ENCODE measurements at regions not wholly inside any gene's neighbourhood (a gene's known extent, or its start where the extent isn't known, plus 50 kb on each side); places are given as distances from the start of the nearest gene placed in this dataset.

DNA sequence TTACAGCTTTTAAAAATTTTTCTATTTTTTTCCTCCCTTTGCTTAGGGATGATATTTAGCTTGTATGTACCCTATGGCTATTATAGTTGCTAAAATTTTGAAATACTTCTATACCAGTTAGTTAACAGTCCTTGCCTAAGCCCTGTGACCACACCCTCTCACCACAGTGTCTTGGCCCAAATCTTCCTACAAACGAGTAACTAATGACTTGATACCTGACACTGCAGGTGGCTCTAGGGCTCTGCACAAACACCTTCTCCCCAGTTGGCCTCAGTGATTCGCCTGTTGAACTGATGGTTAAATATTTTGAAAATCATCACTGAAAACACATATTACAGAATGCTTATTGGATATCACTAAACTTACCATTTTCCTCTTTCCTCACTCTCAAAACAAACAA, 449.6 kb upstream of the CHD1 start:
- 48% methylated on average over 2 of the region's 2 CpGs; no CpG with 5 or more reads in 1 of the 2 experiments for WGBS, 2 experiments (ENCODE audit: insufficient coverage in 1 of 2, insufficient read length in 1 of 2)
- Mint-ChIP-seq H3K9me3 (peaks cover 17% of the 10 kb centered on the region), H3K36me3 (ENCODE audit: low read depth) (peaks cover 3% of the 10 kb centered on the region), H3K27me3 (ENCODE audit: insufficient read depth) (no peaks in the 10 kb centered on the region), H3K4me1 (no peaks in the 10 kb centered on the region), H3K4me3 (no peak overlapping the region), H3K27ac (no peak overlapping the region)
- H3K9ac ChIP-seq (ENCODE audit: extremely low read depth, low read length, poor library complexity, severe bottlenecking), result no peak overlapping the region
- no peaks in the 10 kb centered on the region for H3K36me3 ChIP-seq (ENCODE audit: control insufficient read depth, insufficient read depth, low read length)
- H3K9me3 ChIP-seq (ENCODE audit: control insufficient read depth, low read length), result peaks cover 15% of the 10 kb centered on the region
- no peak overlapping the region for H3K27ac ChIP-seq (ENCODE audit: low read depth, low read length)
- no peak overlapping the region for H3K4me3 ChIP-seq (ENCODE audit: low read length)
- H3K4me1 ChIP-seq (ENCODE audit: control insufficient read depth, insufficient read depth, low read length), result peaks cover 11% of the 10 kb centered on the region
- TF ChIP-seq, protein P1, sequence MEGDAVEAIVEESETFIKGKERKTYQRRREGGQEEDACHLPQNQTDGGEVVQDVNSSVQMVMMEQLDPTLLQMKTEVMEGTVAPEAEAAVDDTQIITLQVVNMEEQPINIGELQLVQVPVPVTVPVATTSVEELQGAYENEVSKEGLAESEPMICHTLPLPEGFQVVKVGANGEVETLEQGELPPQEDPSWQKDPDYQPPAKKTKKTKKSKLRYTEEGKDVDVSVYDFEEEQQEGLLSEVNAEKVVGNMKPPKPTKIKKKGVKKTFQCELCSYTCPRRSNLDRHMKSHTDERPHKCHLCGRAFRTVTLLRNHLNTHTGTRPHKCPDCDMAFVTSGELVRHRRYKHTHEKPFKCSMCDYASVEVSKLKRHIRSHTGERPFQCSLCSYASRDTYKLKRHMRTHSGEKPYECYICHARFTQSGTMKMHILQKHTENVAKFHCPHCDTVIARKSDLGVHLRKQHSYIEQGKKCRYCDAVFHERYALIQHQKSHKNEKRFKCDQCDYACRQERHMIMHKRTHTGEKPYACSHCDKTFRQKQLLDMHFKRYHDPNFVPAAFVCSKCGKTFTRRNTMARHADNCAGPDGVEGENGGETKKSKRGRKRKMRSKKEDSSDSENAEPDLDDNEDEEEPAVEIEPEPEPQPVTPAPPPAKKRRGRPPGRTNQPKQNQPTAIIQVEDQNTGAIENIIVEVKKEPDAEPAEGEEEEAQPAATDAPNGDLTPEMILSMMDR (conservative IDR thresholded peaks at IDR 0.05), result no peak
- DNase-seq, result peak; percentile 65
- H3K27me3 ChIP-seq (ENCODE audit: control insufficient read depth, insufficient read depth, low read length, poor library complexity, severe bottlenecking), result no peaks in the 10 kb centered on the region

DNA sequence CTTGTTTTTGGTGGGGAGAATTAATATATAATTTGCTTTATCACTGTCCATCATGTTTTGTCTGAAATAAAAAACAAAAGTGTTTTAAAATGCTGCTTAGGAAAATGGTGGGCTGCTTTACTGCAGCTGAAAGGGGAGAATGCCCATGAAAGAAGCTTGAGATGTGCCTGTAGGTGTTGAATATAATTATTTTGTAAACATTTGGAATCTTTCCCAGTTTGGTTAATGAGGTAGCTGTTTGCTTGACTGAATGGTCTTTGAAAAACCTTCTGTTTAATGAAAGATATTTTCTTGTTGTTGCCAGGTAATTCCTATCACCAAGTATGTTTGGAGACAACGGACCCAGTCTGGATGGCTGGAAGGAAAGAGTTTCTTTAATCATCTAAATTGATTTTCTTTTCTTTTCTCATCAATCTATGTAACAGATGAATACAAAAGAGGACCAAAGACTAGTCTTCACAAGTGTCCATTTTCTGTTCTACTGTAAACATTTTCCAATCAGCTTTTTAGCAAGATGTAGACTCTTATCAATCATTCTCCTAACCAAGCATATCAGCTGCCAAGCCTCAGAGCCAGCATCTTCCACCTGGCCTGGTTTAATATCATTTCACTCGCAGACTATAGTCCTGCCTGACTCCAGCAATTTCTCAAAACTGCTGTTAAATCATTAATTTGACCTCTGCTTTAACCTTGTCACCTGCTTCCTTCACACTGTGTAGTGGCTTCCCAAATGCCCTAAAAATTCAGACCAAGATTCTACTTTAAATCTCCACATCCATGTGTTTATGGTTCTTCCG, 441.2 kb upstream of the CHD1 start:
- H3K4me1 ChIP-seq (ENCODE audit: control insufficient read depth, insufficient read depth, low read length), result no peaks in the 10 kb centered on the region
- Mint-ChIP-seq H3K36me3 (ENCODE audit: low read depth) (no peaks in the 10 kb centered on the region), H3K4me1 (peaks cover 15% of the 10 kb centered on the region), H3K27ac (peak overlapping the region; percentile 6), H3K27me3 (ENCODE audit: insufficient read depth) (no peaks in the 10 kb centered on the region), H3K4me3 (no peak overlapping the region), H3K9me3 (no peaks in the 10 kb centered on the region)
- no peaks in the 10 kb centered on the region for H3K36me3 ChIP-seq (ENCODE audit: control insufficient read depth, insufficient read depth, low read length)
- H3K4me3 ChIP-seq (ENCODE audit: low read length), result peak overlapping the region; percentile 19
- H3K9me3 ChIP-seq (ENCODE audit: control insufficient read depth, low read length), result no peaks in the 10 kb centered on the region
- TF ChIP-seq, protein P1 (conservative IDR thresholded peaks at IDR 0.05), result no peak
- DNase-seq, result no peak
- no peak overlapping the region for H3K9ac ChIP-seq (ENCODE audit: extremely low read depth, low read length, poor library complexity, severe bottlenecking)
- H3K27me3 ChIP-seq (ENCODE audit: control insufficient read depth, insufficient read depth, low read length, poor library complexity, severe bottlenecking), result no peaks in the 10 kb centered on the region
- 82 to 91% methylated on average over 2 to 3 of the region's 3 CpGs for WGBS, 2 experiments (ENCODE audit: insufficient coverage in 1 of 2, insufficient read length in 1 of 2)
- no peak overlapping the region for H3K27ac ChIP-seq (ENCODE audit: low read depth, low read length)

DNA sequence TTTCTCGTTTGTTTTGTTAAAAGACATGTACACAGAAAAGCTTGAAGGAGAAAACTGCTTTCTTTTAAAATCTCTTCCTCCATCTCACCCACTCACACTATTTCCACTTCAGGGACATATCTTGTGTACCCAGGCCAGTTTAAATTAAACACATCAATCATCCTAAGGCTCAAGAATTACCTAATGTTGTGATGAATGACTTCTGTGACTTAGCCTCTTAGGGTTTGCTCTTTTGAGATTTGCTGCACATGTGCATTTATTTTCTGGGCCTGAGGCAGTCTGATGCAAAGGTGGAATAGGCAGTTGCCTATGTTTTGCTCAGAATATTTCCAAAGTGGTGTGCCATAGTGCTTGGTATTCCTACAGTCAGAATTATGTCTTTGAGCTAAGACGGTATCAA, 439.9 kb upstream of the CHD1 start:
- H3K27ac Mint-ChIP-seq, result no peak overlapping the region
- Histone ChIP-seq H3K4me1 (ENCODE audit: control insufficient read depth, insufficient read depth, low read length) (peaks cover 7% of the 10 kb centered on the region), H3K36me3 (ENCODE audit: control insufficient read depth, insufficient read depth, low read length) (no peaks in the 10 kb centered on the region), H3K9me3 (ENCODE audit: control insufficient read depth, low read length) (no peaks in the 10 kb centered on the region), H3K9ac (ENCODE audit: extremely low read depth, low read length, poor library complexity, severe bottlenecking) (no peak overlapping the region), H3K4me3 (ENCODE audit: low read length) (no peak overlapping the region), H3K27ac (ENCODE audit: low read depth, low read length) (no peak overlapping the region), H3K27me3 (ENCODE audit: control insufficient read depth, insufficient read depth, low read length, poor library complexity, severe bottlenecking) (no peaks in the 10 kb centered on the region)
- TF ChIP-seq, protein P1 (conservative IDR thresholded peaks at IDR 0.05), result no peak
- H3K4me1 Mint-ChIP-seq, result peaks cover 24% of the 10 kb centered on the region
- 78 to 100% methylated on average over 1 to 2 of the region's 2 CpGs for WGBS, 2 experiments (ENCODE audit: insufficient coverage in 1 of 2, insufficient read length in 1 of 2)
- no peak for DNase-seq
- no peaks in the 10 kb centered on the region for H3K9me3 Mint-ChIP-seq
- H3K4me3 Mint-ChIP-seq, result no peak overlapping the region
- no peaks in the 10 kb centered on the region for H3K27me3 Mint-ChIP-seq (ENCODE audit: insufficient read depth)
- no peaks in the 10 kb centered on the region for H3K36me3 Mint-ChIP-seq (ENCODE audit: low read depth)

Data from endodermal cell (in vitro differentiated cells).